NCI-H2171 (cell line): ENCODE measurements at regions not wholly inside any gene's neighbourhood (a gene's known extent, or its start where the extent isn't known, plus 50 kb on each side); places are given as distances from the start of the nearest gene placed in this dataset.

Experiments used
- DNase-seq: peaks from one replicate; lab custom pipeline; 2025; lab: John Stamatoyannopoulos, UW

- no peak for DNase-seq
These were observed 51.1 kb upstream of the BEGAIN start for GRCh38 chr14:100638211-100638855.

- no peak for DNase-seq
These were observed 52.1 kb upstream of the BEGAIN start for GRCh38 chr14:100639280-100639679.

- no peak for DNase-seq
These were observed 53.5 kb upstream of the BEGAIN start for GRCh38 chr14:100640471-100641273.

- DNase-seq = no peak
These were observed 54.1 kb upstream of the BEGAIN start for GRCh38 chr14:100641274-100641860.

- DNase-seq = no peak
These were observed 56.2 kb upstream of the BEGAIN start for GRCh38 chr14:100643426-100643825.

- DNase-seq = no peak
These were observed 57.2 kb upstream of the BEGAIN start for GRCh38 chr14:100644383-100644782.

GRCh38 chr14:100644784-100645183 is 57.6 kb upstream of the BEGAIN start:
- no peak for DNase-seq

GRCh38 chr14:100645196-100645981 is 58.2 kb upstream of the BEGAIN start:
- DNase-seq = peak; percentile 97

GRCh38 chr14:100645982-100646314 is 58.7 kb upstream of the BEGAIN start:
- no peak for DNase-seq

- no peak for DNase-seq
These were observed 61.4 kb upstream of the BEGAIN start for GRCh38 chr14:100648474-100649172.

- no peak for DNase-seq
These were observed 61.9 kb upstream of the BEGAIN start for GRCh38 chr14:100649173-100649519.

GRCh38 chr14:100651999-100652508 is 64.8 kb upstream of the BEGAIN start:
- no peak for DNase-seq

GRCh38 chr14:100652744-100653143 is 65.5 kb upstream of the BEGAIN start:
- DNase-seq = peak; percentile 47

- no peak for DNase-seq
These were observed 66.2 kb upstream of the BEGAIN start for GRCh38 chr14:100653409-100653808.

- DNase-seq = no peak
These were observed 67.0 kb upstream of the BEGAIN start for GRCh38 chr14:100654025-100654813.

- DNase-seq = peak; percentile 69
These were observed 67.9 kb upstream of the BEGAIN start for GRCh38 chr14:100654814-100655740.

- DNase-seq = peak; percentile 80
These were observed 68.5 kb upstream of the BEGAIN start for GRCh38 chr14:100655741-100656085.

GRCh38 chr14:100656996-100657395 is 69.7 kb upstream of the DLK1 start:
- DNase-seq = no peak

GRCh38 chr14:100657780-100658179 is 68.9 kb upstream of the DLK1 start:
- DNase-seq = no peak
